Activated CD4-positive, alpha-beta T cell treated with anti-CD3 and anti-CD28 coated beads, Interleukin-2, amount 10 ng/mL, durations not matched to agents 24 days and 14 days (primary cell): ENCODE measurements at regions not wholly inside any gene's neighbourhood (a gene's known extent, or its start where the extent isn't known, plus 50 kb on each side); places are given as distances from the start of the nearest gene placed in this dataset.

Source experiments
- DNase-seq: peaks from one replicate; pipeline ENCODE4 v3.0.0; 2022
- H3K27ac Mint-ChIP-seq: one replicate; pipeline ENCODE4 v1.8.0; 2022; ENCODE audit warnings: mild to moderate bottlenecking, mixed read lengths
- H3K27me3 Mint-ChIP-seq: one replicate; pipeline ENCODE4 v1.8.0; 2022; ENCODE audit warnings: mixed read lengths
- H3K36me3 Mint-ChIP-seq: one replicate; pipeline ENCODE4 v1.8.0; 2022; ENCODE audit warnings: low read depth, mild to moderate bottlenecking, mixed read lengths
- H3K4me1 Mint-ChIP-seq: one replicate; pipeline ENCODE4 v1.8.0; 2021; ENCODE audit warnings: mixed read lengths
- H3K4me3 Mint-ChIP-seq: one replicate; pipeline ENCODE4 v1.8.0; 2022; ENCODE audit warnings: mild to moderate bottlenecking, moderate library complexity, mixed read lengths
- H3K9me3 Mint-ChIP-seq: one replicate; pipeline ENCODE4 v1.8.0; 2021; ENCODE audit warnings: mixed read lengths
- intact Hi-C: fragments of 100-400 bp; cut with micrococcal nuclease; formaldehyde crosslinking; loops from one replicate; pipeline ENCODE4 v1.15.1; 2023

DNA sequence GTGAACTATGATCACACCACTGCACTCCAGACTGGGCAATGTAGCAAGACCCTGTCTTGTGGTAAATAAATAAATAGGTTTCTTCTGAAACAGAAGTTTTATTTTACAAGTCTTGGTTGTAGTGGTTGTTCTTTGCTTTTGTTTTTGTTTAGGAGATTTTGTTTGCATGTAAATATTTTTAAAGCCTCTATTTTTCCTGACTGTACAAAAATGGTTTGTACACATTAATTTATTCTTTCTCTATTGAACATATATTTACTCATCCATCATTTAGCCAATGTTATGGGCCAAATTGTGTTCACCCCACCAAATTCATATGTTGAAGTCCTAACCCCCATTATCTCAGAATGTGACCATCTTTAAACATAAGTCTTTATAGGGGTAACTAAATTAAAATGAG is 580.1 kb downstream of the EPHA4 start:
- peaks cover 3% of the 10 kb centered on the region for H3K27me3 Mint-ChIP-seq
- H3K9me3 Mint-ChIP-seq, result no peaks in the 10 kb centered on the region
- H3K4me1 Mint-ChIP-seq, result no peaks in the 10 kb centered on the region
- no peak overlapping the region for H3K4me3 Mint-ChIP-seq
- intact Hi-C loops, result no loop called here
- no peak for DNase-seq
- H3K36me3 Mint-ChIP-seq, result no peaks in the 10 kb centered on the region
- no peak overlapping the region for H3K27ac Mint-ChIP-seq

GRCh38 chr2:220994846-220995245 is 577.3 kb downstream of the EPHA4 start:
- no peaks in the 10 kb centered on the region for H3K36me3 Mint-ChIP-seq
- no peak overlapping the region for H3K4me3 Mint-ChIP-seq
- H3K4me1 Mint-ChIP-seq, result no peaks in the 10 kb centered on the region
- H3K9me3 Mint-ChIP-seq, result no peaks in the 10 kb centered on the region
- intact Hi-C loops, result no loop called here
- DNase-seq, result no peak
- no peak overlapping the region for H3K27ac Mint-ChIP-seq
- peaks cover 3% of the 10 kb centered on the region for H3K27me3 Mint-ChIP-seq

DNA sequence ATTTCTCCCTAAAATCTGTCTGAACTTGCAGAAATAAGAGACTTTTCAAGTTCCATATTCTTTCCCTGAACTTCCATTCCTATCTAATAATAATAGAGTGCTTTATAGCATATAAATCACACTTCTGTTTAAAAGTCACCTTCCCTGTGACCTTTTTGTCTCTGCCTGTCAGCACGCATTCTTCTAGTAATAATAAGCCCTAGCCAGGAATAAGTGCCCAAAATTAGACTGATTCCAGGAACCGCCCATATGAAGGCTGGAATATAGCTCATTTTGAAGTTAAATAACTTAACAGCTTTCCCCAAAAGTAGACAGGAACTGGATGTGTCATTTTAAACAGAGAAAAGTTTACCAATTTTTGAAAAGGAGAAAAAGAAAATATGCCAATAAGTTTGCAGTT is 576.5 kb downstream of the EPHA4 start:
- Mint-ChIP-seq H3K27ac (no peak overlapping the region), H3K4me3 (no peak overlapping the region), H3K9me3 (no peaks in the 10 kb centered on the region), H3K4me1 (no peaks in the 10 kb centered on the region), H3K27me3 (peaks cover 3% of the 10 kb centered on the region), H3K36me3 (no peaks in the 10 kb centered on the region)
- intact Hi-C loops, result no loop called here
- DNase-seq, result no peak

DNA sequence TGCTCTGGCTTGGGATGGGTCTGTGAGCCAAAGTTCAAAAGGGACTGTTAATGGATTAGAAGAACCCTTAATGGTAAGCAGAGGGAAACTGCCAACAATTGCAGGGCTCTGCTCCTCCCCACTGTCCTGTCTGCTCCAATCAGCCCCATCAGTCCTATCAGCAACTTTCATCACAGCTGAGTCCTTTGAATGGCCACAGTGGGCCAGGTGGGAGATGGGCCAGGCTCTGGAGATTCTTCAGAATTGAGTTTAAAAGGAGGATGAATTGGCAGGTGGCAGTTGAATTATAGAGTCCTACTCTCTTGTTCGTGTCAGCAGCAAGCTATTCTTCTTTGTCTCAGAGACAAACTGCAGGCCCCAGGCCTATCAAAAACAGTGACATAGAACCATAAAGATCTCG is 573.9 kb downstream of the EPHA4 start:
- intact Hi-C loops, result no loop called here
- no peak overlapping the region for H3K4me3 Mint-ChIP-seq

DNA sequence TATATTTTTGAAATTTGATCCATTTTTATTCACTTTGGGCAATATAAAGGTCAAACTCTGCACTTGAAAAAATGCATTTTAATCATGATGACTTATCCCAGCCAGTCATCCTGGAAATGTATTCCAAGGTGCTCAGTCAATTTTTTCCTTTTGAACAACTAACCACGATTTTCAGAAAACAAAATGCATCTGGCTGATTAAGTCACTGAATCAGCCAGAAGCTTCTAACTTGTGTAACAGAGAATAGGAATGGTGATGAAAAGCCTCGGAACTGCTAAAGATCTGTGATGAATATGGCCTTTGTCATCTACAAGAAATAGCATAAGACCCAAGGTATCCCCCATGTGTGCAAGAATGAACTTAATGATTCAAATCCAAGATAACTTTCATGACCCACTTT is 572.7 kb downstream of the EPHA4 start:
- Mint-ChIP-seq H3K27me3 (peaks cover 2% of the 10 kb centered on the region), H3K36me3 (no peaks in the 10 kb centered on the region), H3K9me3 (no peaks in the 10 kb centered on the region), H3K4me1 (no peaks in the 10 kb centered on the region), H3K4me3 (no peak overlapping the region), H3K27ac (no peak overlapping the region)
- DNase-seq, result no peak
- intact Hi-C loops, result no loop called here

More for the DNA sequence above, 573.9 kb downstream of the EPHA4 start:
- Mint-ChIP-seq H3K4me1 (no peaks in the 10 kb centered on the region), H3K9me3 (no peaks in the 10 kb centered on the region), H3K36me3 (no peaks in the 10 kb centered on the region), H3K27ac (no peak overlapping the region), H3K27me3 (peaks cover 3% of the 10 kb centered on the region)
- DNase-seq, result peak; percentile 35

- no peaks in the 10 kb centered on the region for H3K9me3 Mint-ChIP-seq
- H3K27me3 Mint-ChIP-seq, result no peaks in the 10 kb centered on the region
- H3K36me3 Mint-ChIP-seq, result no peaks in the 10 kb centered on the region
- intact Hi-C loops, result no loop called here
- no peak overlapping the region for H3K4me3 Mint-ChIP-seq
- H3K27ac Mint-ChIP-seq, result no peak overlapping the region
- no peaks in the 10 kb centered on the region for H3K4me1 Mint-ChIP-seq
- DNase-seq, result no peak
These were observed 570.7 kb downstream of the EPHA4 start for GRCh38 chr2:221001381-221001801.

DNA sequence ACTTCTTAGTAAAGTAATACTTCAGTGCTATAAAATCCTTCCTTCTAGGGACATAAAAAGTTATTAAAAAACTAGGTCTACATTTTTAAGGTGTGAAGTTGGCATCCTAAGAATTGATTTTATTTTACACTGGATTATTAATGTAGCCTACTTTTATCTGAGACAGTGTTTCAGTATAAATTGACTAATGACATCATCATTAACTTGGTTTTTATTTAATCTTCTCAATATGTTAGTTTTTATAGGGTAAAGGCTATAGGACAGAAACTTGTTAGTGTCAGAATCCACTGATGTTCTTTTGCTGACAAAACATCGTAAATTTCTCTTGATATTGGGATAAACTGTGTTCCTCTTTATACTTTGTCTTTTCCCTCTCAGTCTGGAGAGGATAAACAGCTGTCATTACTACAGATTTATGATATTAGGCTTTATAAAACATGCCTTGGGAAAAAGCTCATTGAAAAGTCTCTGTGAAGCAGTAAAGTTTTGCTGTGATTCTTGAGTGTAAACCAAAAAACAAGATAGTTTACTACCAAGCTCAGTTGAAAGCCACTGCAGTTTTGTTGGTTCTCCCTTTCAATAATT is 569.9 kb downstream of the EPHA4 start:
- Mint-ChIP-seq H3K27me3 (no peaks in the 10 kb centered on the region), H3K27ac (no peak overlapping the region), H3K9me3 (no peaks in the 10 kb centered on the region), H3K36me3 (no peaks in the 10 kb centered on the region), H3K4me3 (no peak overlapping the region), H3K4me1 (no peaks in the 10 kb centered on the region)
- no peak for DNase-seq
- intact Hi-C loops, result no loop called here

GRCh38 chr2:221005338-221005737 is 566.8 kb downstream of the EPHA4 start:
- H3K27me3 Mint-ChIP-seq, result peaks cover 2% of the 10 kb centered on the region

DNA sequence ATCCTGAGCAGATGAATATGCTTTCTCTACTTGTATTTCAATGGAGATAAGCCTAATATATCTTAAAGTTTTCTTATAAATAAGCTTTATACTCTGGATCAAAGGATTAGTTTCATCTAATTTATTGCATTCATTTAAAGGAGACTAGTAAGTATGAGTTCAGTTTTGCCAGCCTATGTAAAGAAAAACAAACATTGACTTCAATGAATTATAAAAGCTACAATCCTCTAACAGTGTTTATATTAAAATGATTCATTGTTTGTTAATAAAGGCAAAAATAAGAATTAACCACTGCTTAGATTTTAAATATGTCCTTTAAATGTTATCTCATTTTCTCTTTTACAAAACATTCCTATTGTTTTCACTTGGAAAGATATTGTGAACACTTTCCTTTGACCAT is 566.0 kb downstream of the EPHA4 start:
- peaks cover 2% of the 10 kb centered on the region for H3K27me3 Mint-ChIP-seq
- no peaks in the 10 kb centered on the region for H3K36me3 Mint-ChIP-seq
- no peaks in the 10 kb centered on the region for H3K4me1 Mint-ChIP-seq
- H3K4me3 Mint-ChIP-seq, result no peak overlapping the region
- H3K27ac Mint-ChIP-seq, result no peak overlapping the region
- H3K9me3 Mint-ChIP-seq, result no peaks in the 10 kb centered on the region
- no peak for DNase-seq
- intact Hi-C loops, result no loop called here

More at GRCh38 chr2:221005338-221005737, 566.8 kb downstream of the EPHA4 start:
- no peak overlapping the region for H3K4me3 Mint-ChIP-seq
- H3K9me3 Mint-ChIP-seq, result no peaks in the 10 kb centered on the region
- no peak overlapping the region for H3K27ac Mint-ChIP-seq
- no peaks in the 10 kb centered on the region for H3K4me1 Mint-ChIP-seq
- H3K36me3 Mint-ChIP-seq, result no peaks in the 10 kb centered on the region
- intact Hi-C loops, result no loop called here
- no peak for DNase-seq

DNA sequence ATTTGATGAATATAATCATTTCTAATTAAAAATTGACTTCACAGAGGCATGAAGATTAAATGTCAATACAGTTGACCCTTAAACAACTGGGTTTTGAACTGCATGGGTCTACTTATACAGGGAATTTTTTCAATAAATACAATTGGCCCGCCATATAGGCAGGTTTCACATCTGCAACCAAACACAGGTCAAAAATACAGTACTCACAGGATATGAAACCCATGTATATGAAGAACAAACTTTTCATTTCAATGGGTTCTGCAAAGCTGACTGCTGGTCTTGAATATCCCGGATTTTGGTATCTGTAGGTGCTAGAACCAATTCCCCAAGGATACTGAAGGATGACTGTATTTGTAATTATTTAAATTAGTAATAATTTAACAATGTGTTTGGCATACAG is 555.6 kb downstream of the EPHA4 start:
- Mint-ChIP-seq H3K36me3 (no peaks in the 10 kb centered on the region), H3K4me1 (peaks cover 3% of the 10 kb centered on the region), H3K4me3 (no peak overlapping the region), H3K27ac (no peak overlapping the region), H3K27me3 (no peaks in the 10 kb centered on the region), H3K9me3 (no peaks in the 10 kb centered on the region)
- intact Hi-C loops, result no loop called here
- DNase-seq, result no peak

DNA sequence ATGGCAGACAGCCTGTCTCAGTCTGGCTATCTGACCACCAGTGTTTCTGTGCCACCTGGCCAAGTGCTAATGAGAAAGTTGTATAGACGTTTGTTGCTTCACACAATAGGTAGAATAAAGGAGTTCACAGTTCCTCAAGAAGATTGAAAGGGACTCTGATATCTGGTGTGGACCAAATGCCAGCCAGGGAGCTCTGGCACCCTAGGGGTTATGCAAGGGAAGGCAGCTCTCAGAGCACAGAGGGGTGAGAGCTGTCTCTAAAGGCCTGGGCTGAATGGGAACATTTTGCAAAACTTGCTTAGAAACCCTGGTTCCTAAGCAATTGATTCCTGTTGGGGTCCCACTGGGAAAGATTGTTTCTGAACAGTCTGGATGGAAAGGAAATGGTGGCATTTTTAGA is 553.8 kb downstream of the EPHA4 start:
- intact Hi-C loops, result no loop called here
- H3K4me1 Mint-ChIP-seq, result peaks cover 3% of the 10 kb centered on the region
- H3K36me3 Mint-ChIP-seq, result no peaks in the 10 kb centered on the region
- no peaks in the 10 kb centered on the region for H3K9me3 Mint-ChIP-seq
- no peak overlapping the region for H3K4me3 Mint-ChIP-seq
- no peak for DNase-seq
- H3K27me3 Mint-ChIP-seq, result no peaks in the 10 kb centered on the region
- no peak overlapping the region for H3K27ac Mint-ChIP-seq

GRCh38 chr2:221019668-221020067 is 552.4 kb downstream of the EPHA4 start:
- Mint-ChIP-seq H3K27me3 (no peaks in the 10 kb centered on the region), H3K27ac (no peak overlapping the region), H3K36me3 (no peaks in the 10 kb centered on the region), H3K9me3 (no peaks in the 10 kb centered on the region), H3K4me1 (no peaks in the 10 kb centered on the region), H3K4me3 (no peak overlapping the region)
- no peak for DNase-seq
- intact Hi-C loops, result no loop called here

DNA sequence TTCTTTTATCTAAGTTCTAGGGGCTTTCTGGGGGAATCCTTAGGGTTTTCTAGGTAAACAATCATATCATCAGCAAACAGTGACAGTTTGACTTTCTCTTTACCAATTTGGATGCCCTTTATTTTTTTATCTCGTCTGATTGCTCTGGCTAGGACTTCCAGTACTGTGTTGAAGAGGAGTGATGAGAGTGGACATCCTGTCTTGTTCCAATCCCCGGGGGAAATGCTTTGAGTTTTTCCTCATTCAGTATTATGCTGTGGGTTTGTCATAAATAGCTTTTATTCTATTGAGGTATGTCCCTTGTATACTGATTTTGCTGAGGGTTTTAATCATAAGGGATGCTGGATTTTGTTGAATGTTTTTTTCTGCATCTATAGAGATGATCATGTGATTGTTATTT is 549.5 kb downstream of the EPHA4 start:
- no peaks in the 10 kb centered on the region for H3K27me3 Mint-ChIP-seq
- H3K9me3 Mint-ChIP-seq, result no peaks in the 10 kb centered on the region
- peaks cover 4% of the 10 kb centered on the region for H3K4me1 Mint-ChIP-seq
- intact Hi-C loops, result no loop called here
- no peak overlapping the region for H3K27ac Mint-ChIP-seq
- H3K36me3 Mint-ChIP-seq, result no peaks in the 10 kb centered on the region
- H3K4me3 Mint-ChIP-seq, result no peak overlapping the region
- no peak for DNase-seq

GRCh38 chr2:221025398-221025797 is 546.7 kb downstream of the EPHA4 start:
- no peak for DNase-seq
- Mint-ChIP-seq H3K4me3 (no peak overlapping the region), H3K4me1 (peaks cover 4% of the 10 kb centered on the region), H3K9me3 (no peaks in the 10 kb centered on the region), H3K27me3 (no peaks in the 10 kb centered on the region), H3K27ac (no peak overlapping the region), H3K36me3 (no peaks in the 10 kb centered on the region)
- intact Hi-C loops, result no loop called here

- Mint-ChIP-seq H3K4me1 (no peaks in the 10 kb centered on the region), H3K4me3 (no peak overlapping the region), H3K27me3 (peaks cover 2% of the 10 kb centered on the region), H3K27ac (no peak overlapping the region), H3K36me3 (no peaks in the 10 kb centered on the region), H3K9me3 (no peaks in the 10 kb centered on the region)
- DNase-seq, result peak; percentile 18
- intact Hi-C loops, result no loop called here
These were observed 537.9 kb downstream of the EPHA4 start for GRCh38 chr2:221034026-221034701.
